Right lobe of liver (tissue), 4 donors: ENCODE measurements at regions not wholly inside any gene's neighbourhood (a gene's known extent, or its start where the extent isn't known, plus 50 kb on each side); places are given as distances from the start of the nearest gene placed in this dataset.

ENCODE experiments used
- CTCF ChIP-seq, 4 donors: fragments of 200-600 bp in 3 of 4; fragments of 450-650 bp in 1 of 4; IDR thresholded peaks; one replicate each; pipeline versions ENCODE4 v1.5.1 to v1.8.0; 2016 to 2022; ENCODE audit warnings: antibody characterized with exemption in 4 of 4, mild to moderate bottlenecking in 2 of 4
- POLR2A ChIP-seq: fragments of 450-650 bp; IDR thresholded peaks from one replicate; pipeline ENCODE4 v1.6.1; 2017; ENCODE audit warnings: antibody characterized with exemption, mild to moderate bottlenecking
- donor health status: DM: no; HTN: no; CAD: no.
- donor health status: DM: no; HTN: no; CAD: no.
- donor health status: DM: no; HTN: yes; CAD: no.

GRCh38 chr7:42476255-42476654 lies 239.2 kb upstream of the GLI3 start:
- TF ChIP-seq CTCF (IDR thresholded peaks at IDR 0.05): no peak
- no peak for TF ChIP-seq POLR2A
